ENCODE measurements at regions not wholly inside any gene's neighbourhood (a gene's known extent, or its start where the extent isn't known, plus 50 kb on each side); places are given as distances from the start of the nearest gene placed in this dataset.
"Not testable (repeated sequence)": the region's sequence is repeated elsewhere in the genome, so short reads cannot be mapped to it uniquely, and the experiment has no call there.

- Mint-ChIP-seq H3K27me3 (ENCODE audit: unreplicated experiment) (no peaks in the 10 kb centered on the region), H3K4me3 (ENCODE audit: unreplicated experiment) (no peak overlapping the region), H3K4me1 (ENCODE audit: unreplicated experiment) (peaks cover under 1% of the 10 kb centered on the region), H3K9me3 (ENCODE audit: unreplicated experiment) (no peaks in the 10 kb centered on the region), H3K27ac (ENCODE audit: unreplicated experiment) (no peak overlapping the region), H3K36me3 (ENCODE audit: low read depth, unreplicated experiment) (no peaks in the 10 kb centered on the region)
- TF ChIP-seq, protein P1, sequence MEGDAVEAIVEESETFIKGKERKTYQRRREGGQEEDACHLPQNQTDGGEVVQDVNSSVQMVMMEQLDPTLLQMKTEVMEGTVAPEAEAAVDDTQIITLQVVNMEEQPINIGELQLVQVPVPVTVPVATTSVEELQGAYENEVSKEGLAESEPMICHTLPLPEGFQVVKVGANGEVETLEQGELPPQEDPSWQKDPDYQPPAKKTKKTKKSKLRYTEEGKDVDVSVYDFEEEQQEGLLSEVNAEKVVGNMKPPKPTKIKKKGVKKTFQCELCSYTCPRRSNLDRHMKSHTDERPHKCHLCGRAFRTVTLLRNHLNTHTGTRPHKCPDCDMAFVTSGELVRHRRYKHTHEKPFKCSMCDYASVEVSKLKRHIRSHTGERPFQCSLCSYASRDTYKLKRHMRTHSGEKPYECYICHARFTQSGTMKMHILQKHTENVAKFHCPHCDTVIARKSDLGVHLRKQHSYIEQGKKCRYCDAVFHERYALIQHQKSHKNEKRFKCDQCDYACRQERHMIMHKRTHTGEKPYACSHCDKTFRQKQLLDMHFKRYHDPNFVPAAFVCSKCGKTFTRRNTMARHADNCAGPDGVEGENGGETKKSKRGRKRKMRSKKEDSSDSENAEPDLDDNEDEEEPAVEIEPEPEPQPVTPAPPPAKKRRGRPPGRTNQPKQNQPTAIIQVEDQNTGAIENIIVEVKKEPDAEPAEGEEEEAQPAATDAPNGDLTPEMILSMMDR (IDR thresholded peaks at IDR 0.05; ENCODE audit: unreplicated experiment): no peak
- DNase-seq (ENCODE audit: low spot score): no peak
Measured at GRCh38 chr1:227508431-227508830, 54.9 kb upstream of the ZNF678 start.

- H3K4me1 Mint-ChIP-seq (ENCODE audit: unreplicated experiment); H3K9me3 Mint-ChIP-seq (ENCODE audit: unreplicated experiment); H3K36me3 Mint-ChIP-seq (ENCODE audit: low read depth, unreplicated experiment); H3K4me3 Mint-ChIP-seq (ENCODE audit: unreplicated experiment); H3K27me3 Mint-ChIP-seq (ENCODE audit: unreplicated experiment); H3K27ac Mint-ChIP-seq (ENCODE audit: unreplicated experiment); DNase-seq (ENCODE audit: low spot score): not testable (repeated sequence)
Measured at GRCh38 chr1:227506490-227507393, 56.6 kb upstream of the ZNF678 start.

DNA sequence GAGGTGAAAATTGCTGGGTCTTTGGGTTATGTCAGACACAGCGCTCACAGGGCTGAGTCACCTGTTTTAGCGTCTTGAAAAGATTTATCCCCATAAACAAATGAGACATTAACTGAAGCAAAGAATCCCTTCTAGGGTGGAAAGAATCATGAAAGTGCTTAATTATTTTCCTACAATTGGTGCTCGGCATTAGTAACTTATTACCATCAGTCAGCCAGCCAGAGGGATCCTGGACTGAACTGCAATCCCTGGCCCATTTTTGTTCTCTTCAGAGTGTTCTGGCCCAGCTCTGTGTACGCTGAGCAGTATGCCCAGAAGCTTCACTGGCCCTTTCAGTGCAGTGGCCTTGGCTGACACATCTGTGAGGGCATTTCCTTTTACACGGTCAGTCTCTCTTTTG, 67.3 kb upstream of the ZNF678 start:
- H3K9me3 Mint-ChIP-seq (ENCODE audit: unreplicated experiment); H3K27me3 Mint-ChIP-seq (ENCODE audit: unreplicated experiment); H3K36me3 Mint-ChIP-seq (ENCODE audit: low read depth, unreplicated experiment); H3K4me3 Mint-ChIP-seq (ENCODE audit: unreplicated experiment); DNase-seq (ENCODE audit: low spot score); H3K4me1 Mint-ChIP-seq (ENCODE audit: unreplicated experiment); H3K27ac Mint-ChIP-seq (ENCODE audit: unreplicated experiment): not testable (repeated sequence)

DNA sequence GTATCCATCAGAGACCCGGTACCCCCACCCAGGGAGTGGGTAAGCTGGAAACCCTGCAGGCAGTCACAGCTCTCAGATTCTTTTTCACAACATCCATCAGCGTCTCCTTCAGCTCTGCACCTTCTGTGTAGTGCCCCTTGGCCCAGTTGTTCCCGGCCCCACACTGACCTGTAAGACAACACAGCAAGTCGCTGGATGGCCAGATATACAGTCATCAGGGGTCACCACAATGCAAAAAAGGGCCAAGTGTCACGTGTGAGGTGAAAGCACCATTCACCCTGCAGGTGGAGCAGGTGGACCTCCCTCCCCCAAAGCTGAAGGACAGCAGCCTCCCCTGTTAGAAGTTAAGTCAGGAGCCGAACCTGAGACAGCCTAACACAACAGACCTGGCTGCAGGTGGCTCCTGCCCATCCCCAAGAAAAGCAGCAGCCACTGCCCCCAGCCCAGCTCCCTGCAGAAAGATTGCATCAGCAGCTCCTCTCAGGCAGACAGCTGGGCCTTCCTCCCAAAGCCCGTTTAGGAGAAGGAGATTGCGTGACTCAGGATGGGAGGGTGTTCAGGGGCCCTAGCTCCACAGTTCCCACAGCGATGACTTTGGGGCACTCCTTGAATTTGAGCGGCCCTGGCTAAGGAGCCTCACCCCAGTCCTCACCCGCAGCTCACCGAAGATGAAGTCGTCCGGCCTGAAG, 69.3 kb upstream of the ZNF678 start:
- DNase-seq (ENCODE audit: low spot score); H3K27me3 Mint-ChIP-seq (ENCODE audit: unreplicated experiment); H3K4me3 Mint-ChIP-seq (ENCODE audit: unreplicated experiment); H3K36me3 Mint-ChIP-seq (ENCODE audit: low read depth, unreplicated experiment); H3K9me3 Mint-ChIP-seq (ENCODE audit: unreplicated experiment); H3K27ac Mint-ChIP-seq (ENCODE audit: unreplicated experiment); H3K4me1 Mint-ChIP-seq (ENCODE audit: unreplicated experiment): not testable (repeated sequence)

- TF ChIP-seq, protein P1 (IDR thresholded peaks at IDR 0.05; ENCODE audit: unreplicated experiment): no peak
- Mint-ChIP-seq H3K27ac (ENCODE audit: unreplicated experiment) (no peak overlapping the region), H3K4me3 (ENCODE audit: unreplicated experiment) (no peak overlapping the region), H3K36me3 (ENCODE audit: low read depth, unreplicated experiment) (peaks cover 8% of the 10 kb centered on the region), H3K4me1 (ENCODE audit: unreplicated experiment) (no peaks in the 10 kb centered on the region), H3K9me3 (ENCODE audit: unreplicated experiment) (peaks cover 5% of the 10 kb centered on the region), H3K27me3 (ENCODE audit: unreplicated experiment) (peaks cover 3% of the 10 kb centered on the region)
- DNase-seq (ENCODE audit: low spot score): no peak
Measured at GRCh38 chr1:227490478-227490877, 72.9 kb upstream of the ZNF678 start.

GRCh38 chr1:227490001-227490400, 73.4 kb upstream of the ZNF678 start:
- Mint-ChIP-seq H3K4me3 (ENCODE audit: unreplicated experiment) (no peak overlapping the region), H3K9me3 (ENCODE audit: unreplicated experiment) (peaks cover 5% of the 10 kb centered on the region), H3K36me3 (ENCODE audit: low read depth, unreplicated experiment) (peaks cover 8% of the 10 kb centered on the region), H3K4me1 (ENCODE audit: unreplicated experiment) (no peaks in the 10 kb centered on the region), H3K27ac (ENCODE audit: unreplicated experiment) (no peak overlapping the region), H3K27me3 (ENCODE audit: unreplicated experiment) (peaks cover 3% of the 10 kb centered on the region)
- no peak for DNase-seq (ENCODE audit: low spot score)
- TF ChIP-seq, protein P1 (IDR thresholded peaks at IDR 0.05; ENCODE audit: unreplicated experiment): no peak
